K562 (cell line): ENCODE measurements at regions not wholly inside any gene's neighbourhood (a gene's known extent, or its start where the extent isn't known, plus 50 kb on each side); places are given as distances from the start of the nearest gene placed in this dataset.

ENCODE experiments used
- PRPF4 ChIP-seq: fragments of 200-400 bp; formaldehyde crosslinking; IDR thresholded peaks from one replicate; pipeline ENCODE4 v1.6.1; 2017; ENCODE audit warnings: low read length, low read depth, mild to moderate bottlenecking; ENCODE audit not compliant: insufficient read depth, poor library complexity, severe bottlenecking
- TARDBP ChIP-seq: fragments of 450-650 bp; IDR thresholded peaks from 2 replicates; pipeline ENCODE4 v1.6.1; 2016

DNA sequence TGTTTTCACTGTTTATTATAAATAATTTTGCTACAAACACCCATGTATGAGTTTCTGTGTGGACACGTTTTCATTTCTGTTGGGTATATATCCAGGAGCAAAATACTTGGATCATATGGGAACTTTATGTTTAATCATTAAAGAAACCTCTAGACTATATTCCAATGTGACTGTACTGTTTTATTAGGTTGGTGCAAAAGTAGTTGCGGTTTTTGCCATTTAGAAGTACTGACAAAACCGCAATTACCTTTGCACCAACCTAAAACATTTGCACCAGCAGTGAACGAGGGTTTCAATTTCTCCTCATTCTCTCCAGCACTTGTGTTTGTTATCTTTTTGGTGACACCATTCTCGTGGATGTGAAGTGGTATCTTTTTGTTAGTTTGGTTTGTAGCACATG is 565.0 kb downstream of the TRIML1 start:
- no peak for TF ChIP-seq TARDBP
- no peak for TF ChIP-seq PRPF4
